Lower lobe of right lung (tissue), 2 donors: ENCODE measurements at regions not wholly inside any gene's neighbourhood (a gene's known extent, or its start where the extent isn't known, plus 50 kb on each side); places are given as distances from the start of the nearest gene placed in this dataset.
A peak's percentile ranks its signal among the peaks of the same experiment; 100 is the strongest.
"Not testable (repeated sequence)": the region's sequence is repeated elsewhere in the genome, so short reads cannot be mapped to it uniquely, and the experiment has no call there.

Source experiments
- ATAC-seq, 2 donors: fragments of 200-7000 bp; cut with Tn5 transposase; one replicate each; pipeline ENCODE4 v1.9.1; 2020 to 2022; ENCODE audit warnings: mild to moderate bottlenecking in 2 of 2, moderate library complexity in 2 of 2
- DNase-seq: peaks from one replicate; pipeline ENCODE4 v3.0.0-alpha.2; 2020
- H3K27ac ChIP-seq: fragments of 200-600 bp; one replicate; pipeline ENCODE4 v1.8.0; 2022
- H3K27me3 ChIP-seq: fragments of 200-600 bp; one replicate; pipeline ENCODE4 v1.8.0; 2022; ENCODE audit warnings: low read depth
- H3K36me3 ChIP-seq: fragments of 200-600 bp; one replicate; pipeline ENCODE4 v1.8.0; 2022; ENCODE audit warnings: mild to moderate bottlenecking
- H3K4me1 ChIP-seq: fragments of 200-600 bp; one replicate; pipeline ENCODE4 v1.8.0; 2022
- H3K4me3 ChIP-seq: fragments of 200-600 bp; one replicate; pipeline ENCODE4 v1.8.0; 2022; ENCODE audit warnings: mild to moderate bottlenecking
- H3K9me3 ChIP-seq: fragments of 200-600 bp; one replicate; pipeline ENCODE4 v1.8.0; 2022
- CTCF ChIP-seq: fragments of 200-600 bp; IDR thresholded peaks from one replicate; pipeline ENCODE4 v1.8.0; 2022; ENCODE audit warnings: antibody characterized with exemption, mild to moderate bottlenecking
- intact Hi-C: fragments of 100-400 bp; cut with DNase I; formaldehyde crosslinking; loops from one replicate; pipeline ENCODE4 v1.11.0; 2022
- donor health status: DM: no; HTN: yes; CAD: no; lungs with severe emphysema.

DNA sequence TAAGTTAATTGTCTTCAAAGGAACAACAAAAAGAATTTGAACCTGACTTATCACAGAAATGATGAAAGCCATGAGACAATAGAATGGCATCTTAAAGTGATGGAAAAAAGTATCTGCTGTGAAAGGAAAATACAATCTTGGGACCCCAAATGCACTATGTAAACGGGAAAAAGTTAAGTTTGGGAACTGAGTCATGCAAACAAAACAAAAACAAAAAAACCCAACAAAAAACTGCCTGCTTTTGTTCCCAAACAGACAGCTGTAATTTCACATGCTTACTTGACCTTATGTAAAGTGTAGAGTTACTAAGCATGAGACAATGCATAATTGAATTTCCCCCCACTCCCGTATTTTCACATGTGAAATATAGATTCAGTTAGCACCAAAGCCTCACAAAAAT lies 122.1 kb upstream of the RBMS1 start:
- TF ChIP-seq CTCF, result no peak
- intact Hi-C loops, result no loop called here
- Histone ChIP-seq H3K27me3 (no peaks in the 10 kb centered on the region), H3K9me3 (peaks cover 5% of the 10 kb centered on the region), H3K27ac (no peak overlapping the region), H3K4me1 (no peaks in the 10 kb centered on the region), H3K4me3 (no peak overlapping the region), H3K36me3 (no peaks in the 10 kb centered on the region)
- DNase-seq (no peak), ATAC-seq (no peak)

GRCh38 chr2:160616149-160616548 lies 122.5 kb upstream of the RBMS1 start:
- Histone ChIP-seq H3K36me3 (no peaks in the 10 kb centered on the region), H3K27ac (no peak overlapping the region), H3K27me3 (no peaks in the 10 kb centered on the region), H3K9me3 (peaks cover 5% of the 10 kb centered on the region), H3K4me1 (no peaks in the 10 kb centered on the region), H3K4me3 (no peak overlapping the region)
- intact Hi-C loops, result no loop called here
- TF ChIP-seq CTCF, result no peak
- DNase-seq (no peak), ATAC-seq (no peak)

- Histone ChIP-seq H3K9me3 (no peaks in the 10 kb centered on the region), H3K36me3 (no peaks in the 10 kb centered on the region), H3K4me1 (no peaks in the 10 kb centered on the region), H3K27ac (no peak overlapping the region), H3K27me3 (no peaks in the 10 kb centered on the region), H3K4me3 (no peak overlapping the region)
- no peak for TF ChIP-seq CTCF
- ATAC-seq (peak in 1 of 2 donors; percentile 39), DNase-seq (no peak)
- intact Hi-C loops, result no loop called here
Observed at GRCh38 chr2:160621748-160622147, 128.1 kb upstream of the RBMS1 start.

DNA sequence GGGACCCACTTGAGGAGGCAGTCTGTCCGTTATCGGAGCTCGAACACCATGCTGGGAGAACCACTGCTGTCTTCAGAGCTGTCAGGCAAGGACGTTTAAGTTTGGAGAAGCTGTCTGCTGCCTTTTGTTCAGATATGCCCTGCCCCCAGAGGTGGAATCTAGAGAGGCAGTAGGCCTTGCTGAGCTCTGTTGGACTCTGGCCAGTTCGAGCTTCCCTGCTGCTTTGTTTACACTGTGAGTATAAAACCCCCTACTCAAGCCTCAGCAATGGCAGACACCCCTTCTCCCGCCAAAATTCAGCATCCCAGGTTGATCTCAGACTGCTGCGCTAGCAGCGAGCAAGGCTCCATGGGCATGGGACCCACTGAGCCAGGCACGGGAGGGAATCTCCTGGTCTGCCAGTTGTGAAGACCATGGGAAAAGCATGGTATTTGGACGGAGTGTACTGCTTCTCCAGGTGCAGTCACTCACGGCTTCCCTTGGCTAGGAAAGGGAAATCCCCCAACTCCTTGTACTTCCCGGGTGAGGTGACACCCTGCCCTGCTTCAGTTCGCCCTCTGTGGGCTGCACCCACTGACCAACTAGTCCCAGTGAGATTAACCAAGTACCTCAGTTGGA lies 134.5 kb upstream of the RBMS1 start:
- H3K27me3 ChIP-seq, H3K4me3 ChIP-seq, DNase-seq, ATAC-seq, H3K27ac ChIP-seq, H3K9me3 ChIP-seq, intact Hi-C loops, H3K4me1 ChIP-seq, H3K36me3 ChIP-seq: not testable (repeated sequence)

GRCh38 chr2:160628811-160629210 lies 135.2 kb upstream of the RBMS1 start:
- intact Hi-C loops, result no loop called here
- DNase-seq (no peak), ATAC-seq (no peak)
- H3K9me3 ChIP-seq, result no peaks in the 10 kb centered on the region
- H3K4me1 ChIP-seq, result peaks cover 6% of the 10 kb centered on the region
- H3K36me3 ChIP-seq, result no peaks in the 10 kb centered on the region
- no peak overlapping the region for H3K4me3 ChIP-seq
- no peak for TF ChIP-seq CTCF
- H3K27me3 ChIP-seq, result no peaks in the 10 kb centered on the region
- H3K27ac ChIP-seq, result no peak overlapping the region

DNA sequence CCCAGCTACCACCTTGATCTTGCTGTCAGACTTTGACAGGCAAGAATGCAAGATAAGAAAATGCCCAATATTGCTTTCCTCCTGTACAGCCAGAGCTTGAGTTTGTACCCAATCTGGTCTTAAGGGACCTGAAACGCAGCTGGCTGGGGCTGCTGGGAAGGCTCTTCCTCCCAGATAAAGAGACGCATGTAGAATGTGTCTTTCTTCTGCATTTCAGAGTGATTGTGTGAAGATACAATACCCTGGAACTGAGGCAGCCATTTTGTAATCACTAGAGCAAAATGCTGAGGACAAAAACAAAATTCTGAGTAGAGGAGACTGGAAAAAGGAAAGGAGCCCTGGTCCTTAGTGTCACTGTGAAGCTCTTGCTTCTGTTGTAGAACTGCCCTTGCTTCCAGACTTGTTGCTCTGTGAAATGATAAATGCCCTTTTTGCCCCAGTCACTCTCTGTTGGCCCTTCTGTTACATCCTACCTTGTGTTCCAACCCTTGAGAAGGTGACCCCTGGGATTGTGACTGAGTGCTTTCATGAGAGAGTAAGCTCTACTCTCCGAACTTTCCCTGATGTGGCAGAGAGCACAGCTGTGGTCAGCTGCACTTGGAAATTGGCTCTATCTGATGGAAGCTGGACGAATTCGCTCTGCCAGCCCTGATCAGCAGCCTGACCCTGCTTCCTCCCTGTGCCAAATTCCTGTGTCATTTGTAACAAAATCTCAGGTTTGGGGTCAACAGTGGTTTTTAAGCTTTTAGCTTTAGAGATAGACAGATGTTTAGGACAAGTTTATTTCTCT lies 137.4 kb upstream of the RBMS1 start:
- H3K9me3 ChIP-seq, result no peaks in the 10 kb centered on the region
- intact Hi-C loops, result no loop called here
- peaks cover 6% of the 10 kb centered on the region for H3K4me1 ChIP-seq
- DNase-seq (no peak), ATAC-seq (peak in 1 of 2 donors; percentile 53)
- no peaks in the 10 kb centered on the region for H3K36me3 ChIP-seq
- H3K27me3 ChIP-seq, result no peaks in the 10 kb centered on the region
- TF ChIP-seq CTCF, result no peak
- no peak overlapping the region for H3K4me3 ChIP-seq
- no peak overlapping the region for H3K27ac ChIP-seq
